Duodenal mucosa (tissue), 2 donors: ENCODE measurements at regions not wholly inside any gene's neighbourhood (a gene's known extent, or its start where the extent isn't known, plus 50 kb on each side); places are given as distances from the start of the nearest gene placed in this dataset.

Source experiments
- H3K27ac ChIP-seq: one replicate; pipeline ENCODE4 v1.7.0; 2013; ENCODE audit warnings: low read depth, low read length
- H3K27me3 ChIP-seq, 2 donors: one replicate each; pipeline ENCODE4 v1.7.0; 2013; ENCODE audit warnings: low read length in 2 of 2, control low read depth in 1 of 2; ENCODE audit not compliant: insufficient read depth in 2 of 2, control insufficient read depth in 1 of 2
- H3K36me3 ChIP-seq, 2 donors: one replicate each; pipeline ENCODE4 v1.7.0; 2013; ENCODE audit warnings: low read length in 2 of 2, control low read depth in 1 of 2; ENCODE audit not compliant: insufficient read depth in 2 of 2, control insufficient read depth in 1 of 2
- H3K4me1 ChIP-seq, 2 donors: one replicate each; pipeline ENCODE4 v1.7.0; 2013; ENCODE audit warnings: low read length in 2 of 2, control low read depth in 1 of 2; ENCODE audit not compliant: insufficient read depth in 2 of 2, control insufficient read depth in 1 of 2
- H3K4me3 ChIP-seq, 2 donors: one replicate each; pipeline ENCODE4 v1.7.0; 2013; ENCODE audit warnings: low read length in 2 of 2, low read depth in 1 of 2
- H3K9ac ChIP-seq, 2 donors: one replicate each; pipeline ENCODE4 v1.7.0; 2013; ENCODE audit warnings: low read length in 2 of 2, low read depth in 1 of 2
- H3K9me3 ChIP-seq, 2 donors: one replicate each; pipeline ENCODE4 v1.7.0; 2013; ENCODE audit warnings: low read length in 2 of 2, control low read depth in 1 of 2; ENCODE audit not compliant: control insufficient read depth in 1 of 2

- H3K4me3 ChIP-seq = no peak overlapping the region
- no peaks in the 10 kb centered on the region for H3K9me3 ChIP-seq
- no peaks in the 10 kb centered on the region for H3K4me1 ChIP-seq
- no peak overlapping the region for H3K9ac ChIP-seq
- H3K36me3 ChIP-seq = no peaks in the 10 kb centered on the region
- no peaks in the 10 kb centered on the region for H3K27me3 ChIP-seq
- no peak overlapping the region for H3K27ac ChIP-seq
Measured at GRCh38 chr3:59698091-59698490, 648.3 kb upstream of the CFAP20DC start.

DNA sequence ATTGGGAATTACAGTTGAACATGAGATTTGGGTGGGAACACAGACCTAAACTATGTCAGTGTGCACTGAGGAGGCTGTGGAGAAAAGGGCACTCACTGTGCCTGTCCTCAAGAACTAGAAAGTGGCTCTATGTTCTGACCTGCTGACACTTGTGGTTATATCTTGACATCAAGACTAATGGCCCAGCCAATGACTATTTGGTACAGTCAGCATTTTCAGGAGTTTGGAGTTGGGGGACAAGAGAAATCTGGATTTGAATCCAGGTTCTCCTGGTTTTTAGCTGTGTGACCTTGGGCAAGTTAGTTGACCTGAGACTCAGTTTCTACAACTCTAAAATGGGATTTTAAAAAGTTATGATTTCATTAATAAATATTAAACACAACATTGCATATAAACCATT lies 647.0 kb upstream of the CFAP20DC start:
- Histone ChIP-seq H3K9ac (no peak overlapping the region), H3K4me1 (no peaks in the 10 kb centered on the region), H3K27ac (no peak overlapping the region), H3K27me3 (no peaks in the 10 kb centered on the region), H3K9me3 (no peaks in the 10 kb centered on the region), H3K4me3 (no peak overlapping the region), H3K36me3 (no peaks in the 10 kb centered on the region)

DNA sequence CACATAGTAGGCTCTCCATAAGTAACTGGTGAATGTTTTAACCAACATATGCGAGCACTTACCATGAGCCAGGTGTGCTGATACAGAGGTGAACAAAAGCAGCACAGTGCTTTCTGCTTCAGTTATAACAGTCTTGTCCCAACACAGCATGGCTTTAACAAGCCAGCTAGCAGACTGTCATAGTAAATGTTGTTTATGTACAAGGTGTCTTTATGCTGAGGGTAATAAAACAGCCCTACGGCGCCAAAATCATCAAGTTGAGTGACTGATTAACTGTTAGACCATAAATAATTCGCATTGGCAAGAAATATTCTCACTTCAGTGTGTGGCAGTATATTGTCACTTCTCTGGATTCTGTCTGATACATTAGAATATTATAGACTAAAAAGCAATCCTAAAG lies 646.0 kb upstream of the CFAP20DC start:
- H3K27ac ChIP-seq = no peak overlapping the region
- H3K9ac ChIP-seq = no peak overlapping the region
- no peaks in the 10 kb centered on the region for H3K9me3 ChIP-seq
- no peaks in the 10 kb centered on the region for H3K27me3 ChIP-seq
- no peaks in the 10 kb centered on the region for H3K36me3 ChIP-seq
- no peak overlapping the region for H3K4me3 ChIP-seq
- H3K4me1 ChIP-seq = no peaks in the 10 kb centered on the region

DNA sequence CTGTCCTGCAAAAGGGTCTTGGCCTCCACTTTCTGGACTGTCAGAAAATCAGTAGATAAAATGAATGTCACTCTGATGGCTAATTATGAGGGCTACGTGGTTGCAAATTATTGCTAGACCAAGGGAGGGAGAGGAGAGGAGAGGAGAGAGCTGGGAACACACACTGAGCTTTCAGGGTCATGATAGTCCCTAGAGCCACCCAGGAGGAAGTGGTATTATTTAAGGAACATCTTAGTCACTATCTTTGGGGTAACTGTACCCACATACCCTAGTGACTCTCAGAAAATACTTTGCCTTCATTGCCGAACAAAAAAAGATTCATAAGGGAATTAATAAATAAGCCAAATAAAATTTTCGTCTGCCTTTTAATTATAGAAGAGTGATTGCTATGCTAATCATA lies 642.3 kb upstream of the CFAP20DC start:
- no peaks in the 10 kb centered on the region for H3K27me3 ChIP-seq
- no peaks in the 10 kb centered on the region for H3K36me3 ChIP-seq
- no peaks in the 10 kb centered on the region for H3K9me3 ChIP-seq
- no peak overlapping the region for H3K4me3 ChIP-seq
- no peaks in the 10 kb centered on the region for H3K4me1 ChIP-seq
- H3K9ac ChIP-seq = no peak overlapping the region
- no peak overlapping the region for H3K27ac ChIP-seq

GRCh38 chr3:59690886-59691285 lies 641.1 kb upstream of the CFAP20DC start:
- Histone ChIP-seq H3K27ac (no peak overlapping the region), H3K27me3 (no peaks in the 10 kb centered on the region), H3K4me1 (no peaks in the 10 kb centered on the region), H3K36me3 (no peaks in the 10 kb centered on the region), H3K9me3 (no peaks in the 10 kb centered on the region), H3K9ac (no peak overlapping the region), H3K4me3 (no peak overlapping the region)

- H3K27ac ChIP-seq = no peak overlapping the region
- H3K36me3 ChIP-seq = no peaks in the 10 kb centered on the region
- no peak overlapping the region for H3K4me3 ChIP-seq
- H3K9ac ChIP-seq = no peak overlapping the region
- H3K27me3 ChIP-seq = no peaks in the 10 kb centered on the region
- no peaks in the 10 kb centered on the region for H3K9me3 ChIP-seq
- no peaks in the 10 kb centered on the region for H3K4me1 ChIP-seq
Measured at GRCh38 chr3:59688636-59689035, 638.8 kb upstream of the CFAP20DC start.

DNA sequence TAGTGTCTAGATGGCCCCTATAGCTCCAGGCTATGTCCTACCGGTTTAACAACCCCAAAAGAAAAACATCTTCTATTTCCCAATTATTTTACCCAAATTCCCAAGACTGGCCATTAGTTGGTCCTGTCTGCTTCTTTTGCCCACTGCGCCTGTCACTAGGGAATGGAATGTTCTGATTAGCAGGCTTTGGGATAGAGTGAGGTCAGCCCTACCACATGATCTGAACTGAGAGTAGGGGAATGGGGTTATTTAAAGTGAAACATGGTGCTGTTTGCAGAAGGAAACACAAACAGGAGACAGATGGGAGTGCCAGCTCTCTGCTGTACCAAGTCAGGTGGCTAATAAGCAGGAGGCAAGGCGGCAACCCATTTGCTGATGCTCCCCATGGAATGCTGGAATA lies 635.6 kb upstream of the CFAP20DC start:
- Histone ChIP-seq H3K9me3 (no peaks in the 10 kb centered on the region), H3K27me3 (no peaks in the 10 kb centered on the region), H3K4me1 (no peaks in the 10 kb centered on the region), H3K36me3 (no peaks in the 10 kb centered on the region), H3K27ac (no peak overlapping the region), H3K4me3 (no peak overlapping the region), H3K9ac (no peak overlapping the region)

GRCh38 chr3:59684766-59685165 lies 634.9 kb upstream of the CFAP20DC start:
- Histone ChIP-seq H3K9me3 (no peaks in the 10 kb centered on the region), H3K4me3 (no peak overlapping the region), H3K27me3 (no peaks in the 10 kb centered on the region), H3K4me1 (no peaks in the 10 kb centered on the region), H3K9ac (no peak overlapping the region), H3K27ac (no peak overlapping the region), H3K36me3 (no peaks in the 10 kb centered on the region)

- H3K4me1 ChIP-seq = no peaks in the 10 kb centered on the region
- H3K4me3 ChIP-seq = no peak overlapping the region
- no peak overlapping the region for H3K27ac ChIP-seq
- H3K36me3 ChIP-seq = no peaks in the 10 kb centered on the region
- no peak overlapping the region for H3K9ac ChIP-seq
- no peaks in the 10 kb centered on the region for H3K9me3 ChIP-seq
- H3K27me3 ChIP-seq = no peaks in the 10 kb centered on the region
Measured at GRCh38 chr3:59680919-59681318, 631.1 kb upstream of the CFAP20DC start.

DNA sequence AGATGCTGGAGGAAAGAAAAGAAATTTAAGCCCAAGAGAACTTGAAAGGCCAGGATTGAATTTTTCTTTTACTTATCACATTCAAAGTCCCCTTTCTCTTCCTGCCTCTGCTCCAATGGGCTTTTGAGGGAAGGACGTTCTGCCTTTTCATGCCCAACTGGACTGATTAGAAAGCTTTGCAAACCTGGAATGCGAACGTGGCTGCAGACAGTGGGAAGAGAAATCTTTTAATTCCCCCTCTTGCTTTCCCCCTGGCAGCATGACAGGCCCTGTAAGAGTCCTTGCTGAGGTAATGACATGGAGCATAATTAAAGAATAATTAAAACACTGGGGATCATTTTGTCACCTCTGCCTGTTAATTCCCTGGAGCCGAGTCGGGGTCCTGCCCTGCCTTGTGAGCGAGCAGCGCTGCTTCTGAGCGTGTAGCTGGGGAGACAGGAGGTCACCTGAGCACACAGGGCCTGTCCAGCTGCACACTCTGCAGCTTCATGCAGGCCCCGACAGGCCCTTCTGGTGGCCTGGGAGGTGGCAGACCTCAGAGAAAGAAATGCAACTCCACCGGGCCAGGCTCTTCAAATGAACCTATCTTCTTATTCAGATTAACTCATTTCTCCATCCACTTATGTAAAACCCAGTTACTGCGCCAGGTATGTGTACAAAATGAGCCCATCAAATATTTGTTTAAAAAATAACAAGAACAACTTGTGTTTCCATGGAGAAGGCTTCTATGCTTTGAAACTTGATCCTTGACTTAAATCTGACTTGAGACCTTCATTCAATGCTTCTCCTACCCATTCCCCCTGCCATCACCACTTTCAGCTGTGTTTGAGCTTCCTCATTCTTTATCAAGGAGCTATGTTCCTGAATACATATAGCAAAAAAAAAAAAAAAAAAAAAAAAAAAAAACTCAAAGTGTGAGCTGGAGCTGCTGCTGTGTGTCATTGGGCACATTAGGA lies 628.2 kb upstream of the CFAP20DC start:
- no peaks in the 10 kb centered on the region for H3K9me3 ChIP-seq
- H3K4me1 ChIP-seq = no peaks in the 10 kb centered on the region
- no peak overlapping the region for H3K27ac ChIP-seq
- H3K27me3 ChIP-seq = no peaks in the 10 kb centered on the region
- no peaks in the 10 kb centered on the region for H3K36me3 ChIP-seq
- no peak overlapping the region for H3K4me3 ChIP-seq
- H3K9ac ChIP-seq = no peak overlapping the region
